Stomach (tissue), 8 donors: ENCODE measurements at regions not wholly inside any gene's neighbourhood (a gene's known extent, or its start where the extent isn't known, plus 50 kb on each side); places are given as distances from the start of the nearest gene placed in this dataset.

Experiments used
- DNase-seq, 2 donors: peaks; one replicate each; pipeline versions ENCODE4 v3.0.0 to v3.0.0-alpha.2; 2013 to 2019
- H3K27ac ChIP-seq, 5 donors: fragments of 200-600 bp in 4 of 5; sonication (generic) in 4 of 5; one replicate each; pipeline ENCODE4 v1.5.1; 2013 to 2019; ENCODE audit warnings: mild to moderate bottlenecking in 1 of 5, moderate library complexity in 1 of 5
- H3K27me3 ChIP-seq, 3 donors: fragments of 200-600 bp; sonication (generic); one replicate each; pipeline ENCODE4 v1.5.1; 2017 to 2019; ENCODE audit warnings: mixed run types in 1 of 3
- H3K36me3 ChIP-seq, 4 donors: fragments of 200-600 bp; sonication (generic); 1 replicate in 3 of 4; 2 replicates in 1 of 4; pipeline ENCODE4 v1.5.1; 2016 to 2019
- H3K4me1 ChIP-seq, 4 donors: fragments of 200-600 bp; sonication (generic); one replicate each; pipeline ENCODE4 v1.5.1; 2016 to 2019
- H3K4me3 ChIP-seq, 4 donors: fragments of 200-600 bp; sonication (generic) in 3 of 4; one replicate each; pipeline ENCODE4 v1.5.1; 2016 to 2019; ENCODE audit warnings: mild to moderate bottlenecking in 1 of 4
- H3K9me3 ChIP-seq, 4 donors: fragments of 200-600 bp; sonication (generic); one replicate each; pipeline ENCODE4 v1.5.1; 2016 to 2019
- EP300 ChIP-seq: sonication (generic); formaldehyde crosslinking; IDR thresholded peaks from one replicate; pipeline ENCODE4 v1.6.1; 2017; ENCODE audit warnings: antibody characterized with exemption
- POLR2A ChIP-seq, 4 donors: fragments of 450-650 bp; IDR thresholded peaks; one replicate each; pipeline ENCODE4 v1.6.1; 2016; ENCODE audit warnings: antibody characterized with exemption in 4 of 4, control low read depth in 2 of 4, mild to moderate bottlenecking in 1 of 4, moderate library complexity in 1 of 4
- POLR2AphosphoS5 ChIP-seq, 3 donors: sonication (generic); formaldehyde crosslinking; IDR thresholded peaks; one replicate each; pipeline ENCODE4 v1.6.1; 2016; ENCODE audit warnings: antibody characterized with exemption in 3 of 3
- WGBS, 5 donors: extraction: QIAGEN DNeasy Blood & Tissue Kit in 3 of 5; methylation state at CpG; one replicate each; pipeline versions ENCODE4 v1.1.5 to v1.1.7; 2013 to 2018; 5-methylcytosine and 5-hydroxymethylcytosine counted together
- intact Hi-C: fragments of 100-400 bp; cut with DNase I; formaldehyde crosslinking; loops from one replicate; pipeline ENCODE4 v1.15.1; 2023; ENCODE audit warnings: low total_unique reads
- TF ChIP-seq, protein P1 (sequence below), 7 experiments: fragments of 450-650 bp in 4 of 7; fragments of 200-600 bp in 3 of 7; sonication (generic) in 3 of 7; IDR thresholded peaks; one replicate each; pipeline ENCODE4 v1.5.1; 2016 to 2019; ENCODE audit warnings: antibody characterized with exemption in 7 of 7, control low read depth in 2 of 7, mild to moderate bottlenecking in 1 of 7
- donor health status: healthy with polysubstance abuse.
- donor health status: Bipolar disorder and iron deficiency.
- donor health status: healthy.

DNA sequence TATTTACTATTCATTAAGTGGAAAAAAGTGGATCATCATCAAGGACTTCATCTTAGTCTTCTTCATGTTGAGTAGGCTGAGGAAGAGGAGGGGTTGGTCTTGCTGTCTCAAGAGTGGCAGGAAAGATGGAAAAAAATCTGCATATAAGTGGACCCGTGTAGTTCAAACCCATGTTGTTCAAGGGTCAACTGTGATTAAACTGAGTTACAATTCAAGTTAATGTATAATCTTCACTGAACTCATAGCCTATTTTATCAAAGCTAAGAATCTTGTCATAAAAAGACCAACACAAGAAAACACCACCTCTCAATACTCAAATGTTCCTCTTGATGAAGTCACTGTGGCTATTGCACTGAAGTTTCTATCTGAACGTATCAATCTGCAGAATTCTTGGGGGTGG is 260.2 kb downstream of the FNDC1 start:
- Histone ChIP-seq H3K4me1 (no peaks in the 10 kb centered on the region), H3K4me3 (no peak overlapping the region), H3K27ac (no peak overlapping the region), H3K27me3 (no peaks in the 10 kb centered on the region), H3K36me3 (no peaks in the 10 kb centered on the region), H3K9me3 (peaks cover 4 to 29% (median 25%) of the 10 kb centered on the region in 4 donors)
- TF ChIP-seq POLR2AphosphoS5 (IDR thresholded peaks at IDR 0.05) (no peak), EP300 (no peak), POLR2A (IDR thresholded peaks at IDR 0.05) (no peak)
- TF ChIP-seq, protein P1, sequence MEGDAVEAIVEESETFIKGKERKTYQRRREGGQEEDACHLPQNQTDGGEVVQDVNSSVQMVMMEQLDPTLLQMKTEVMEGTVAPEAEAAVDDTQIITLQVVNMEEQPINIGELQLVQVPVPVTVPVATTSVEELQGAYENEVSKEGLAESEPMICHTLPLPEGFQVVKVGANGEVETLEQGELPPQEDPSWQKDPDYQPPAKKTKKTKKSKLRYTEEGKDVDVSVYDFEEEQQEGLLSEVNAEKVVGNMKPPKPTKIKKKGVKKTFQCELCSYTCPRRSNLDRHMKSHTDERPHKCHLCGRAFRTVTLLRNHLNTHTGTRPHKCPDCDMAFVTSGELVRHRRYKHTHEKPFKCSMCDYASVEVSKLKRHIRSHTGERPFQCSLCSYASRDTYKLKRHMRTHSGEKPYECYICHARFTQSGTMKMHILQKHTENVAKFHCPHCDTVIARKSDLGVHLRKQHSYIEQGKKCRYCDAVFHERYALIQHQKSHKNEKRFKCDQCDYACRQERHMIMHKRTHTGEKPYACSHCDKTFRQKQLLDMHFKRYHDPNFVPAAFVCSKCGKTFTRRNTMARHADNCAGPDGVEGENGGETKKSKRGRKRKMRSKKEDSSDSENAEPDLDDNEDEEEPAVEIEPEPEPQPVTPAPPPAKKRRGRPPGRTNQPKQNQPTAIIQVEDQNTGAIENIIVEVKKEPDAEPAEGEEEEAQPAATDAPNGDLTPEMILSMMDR (IDR thresholded peaks at IDR 0.05), result no peak
- 23 to 45% (median 35%) methylated on average over 2 of the region's 2 CpGs for WGBS, 5 donors
- no peak for DNase-seq
- intact Hi-C loops, result no loop called here

DNA sequence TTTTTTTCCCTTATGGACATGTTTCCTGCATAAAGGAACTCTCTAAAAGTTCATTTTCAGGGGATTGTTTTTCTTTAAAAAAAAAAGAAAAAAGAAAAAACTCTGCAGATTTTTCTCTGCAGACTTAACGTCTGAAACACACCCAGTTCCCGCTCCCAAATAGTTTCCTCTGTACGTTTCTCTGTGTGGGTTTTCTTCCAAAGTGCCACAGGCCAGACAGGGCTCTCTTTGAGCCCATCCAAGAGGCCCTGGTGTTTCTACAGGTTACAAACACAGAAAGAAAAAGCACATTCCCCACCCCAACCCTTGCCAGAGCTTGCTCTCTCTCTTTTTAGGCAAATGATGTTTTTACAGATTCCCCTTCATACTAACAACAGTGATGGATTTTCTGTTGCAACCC is 258.6 kb downstream of the FNDC1 start:
- DNase-seq, result no peak
- Histone ChIP-seq H3K27me3 (no peaks in the 10 kb centered on the region), H3K36me3 (no peaks in the 10 kb centered on the region), H3K27ac (no peak overlapping the region), H3K9me3 (peaks cover 4 to 13% (median 12%) of the 10 kb centered on the region in 4 donors), H3K4me1 (no peaks in the 10 kb centered on the region), H3K4me3 (no peak overlapping the region)
- intact Hi-C loops, result no loop called here
- WGBS, 5 donors, result 55 to 72% (median 66%) methylated on average over 3 of the region's 3 CpGs
- TF ChIP-seq POLR2AphosphoS5 (IDR thresholded peaks at IDR 0.05) (no peak), POLR2A (IDR thresholded peaks at IDR 0.05) (no peak), EP300 (no peak)
- TF ChIP-seq, protein P1 (IDR thresholded peaks at IDR 0.05), result no peak

DNA sequence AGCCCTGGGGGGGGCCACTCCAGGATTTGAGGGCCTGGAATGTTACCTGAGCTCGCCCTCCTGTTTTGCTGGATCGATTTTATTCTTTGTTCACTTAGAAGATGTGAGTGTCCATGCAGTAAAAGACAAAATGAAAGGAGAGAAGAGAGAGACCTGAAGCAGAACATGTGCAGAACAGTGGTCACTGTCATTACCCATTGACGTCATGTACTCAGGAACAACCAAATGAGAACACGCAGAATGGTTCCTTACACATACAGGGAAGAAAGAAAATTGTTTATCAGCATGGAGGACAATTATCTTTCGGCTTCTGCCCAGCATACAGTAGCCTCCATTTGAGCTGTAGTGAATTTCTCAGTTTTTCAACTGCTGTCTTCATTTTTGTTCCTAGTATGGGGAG is 258.1 kb downstream of the FNDC1 start:
- Histone ChIP-seq H3K36me3 (no peaks in the 10 kb centered on the region), H3K27ac (no peak overlapping the region), H3K27me3 (no peaks in the 10 kb centered on the region), H3K4me1 (no peaks in the 10 kb centered on the region), H3K4me3 (no peak overlapping the region), H3K9me3 (peaks cover 4 to 9% (median 8%) of the 10 kb centered on the region in 4 donors)
- TF ChIP-seq POLR2A (IDR thresholded peaks at IDR 0.05) (no peak), EP300 (no peak), POLR2AphosphoS5 (IDR thresholded peaks at IDR 0.05) (no peak)
- TF ChIP-seq, protein P1 (IDR thresholded peaks at IDR 0.05), result no peak
- intact Hi-C loops, result no loop called here
- 79 to 90% (median 88%) methylated on average over 5 of the region's 5 CpGs for WGBS, 5 donors
- no peak for DNase-seq

DNA sequence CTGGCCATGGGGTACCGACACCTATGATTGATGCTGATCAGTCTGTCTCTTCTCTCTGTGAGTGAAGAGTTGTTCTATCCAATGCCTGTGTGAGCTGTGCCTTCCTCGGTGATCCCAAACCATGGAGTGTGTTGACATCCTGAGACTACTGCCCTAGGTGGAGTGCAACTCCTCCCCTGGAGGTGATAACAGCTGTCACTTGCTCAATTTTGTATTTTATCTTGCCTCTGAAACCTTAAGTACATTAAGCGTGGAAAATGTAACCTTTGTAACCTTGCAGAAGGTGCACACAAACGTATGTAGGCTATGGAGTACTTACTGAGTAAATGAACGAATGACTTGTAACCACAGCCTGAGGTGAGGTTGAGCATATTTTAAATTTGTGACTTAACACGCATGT is 256.2 kb downstream of the FNDC1 start:
- DNase-seq, result peak in 1 of 2 donors; percentile 34
- H3K27me3 ChIP-seq, result no peaks in the 10 kb centered on the region
- H3K27ac ChIP-seq, result no peak overlapping the region
- 56 to 82% (median 71%) methylated on average over 6 of the region's 6 CpGs for WGBS, 5 donors
- intact Hi-C loops, result no loop called here
- no peaks in the 10 kb centered on the region for H3K4me1 ChIP-seq
- no peak overlapping the region for H3K4me3 ChIP-seq
- no peaks in the 10 kb centered on the region for H3K36me3 ChIP-seq
- TF ChIP-seq POLR2AphosphoS5 (IDR thresholded peaks at IDR 0.05) (no peak), POLR2A (IDR thresholded peaks at IDR 0.05) (no peak), EP300 (no peak)
- TF ChIP-seq, protein P1 (IDR thresholded peaks at IDR 0.05), result no peak
- no peaks in the 10 kb centered on the region for H3K9me3 ChIP-seq
